Endothelial cell of umbilical vein (primary cell): ENCODE measurements at regions not wholly inside any gene's neighbourhood (a gene's known extent, or its start where the extent isn't known, plus 50 kb on each side); places are given as distances from the start of the nearest gene placed in this dataset.
A peak's percentile ranks its signal among the peaks of the same experiment; 100 is the strongest.

ENCODE experiments used
- BruUV-seq: library from RNA; stranded (reverse); fragments of 400-500 nt; replicated peaks from 2 replicates; lab custom pipeline; 2021; lab: Mats Ljungman, UMichigan
- CTCF ChIA-PET: fragments of 300-600, 350-600 bp; sonication (Branson Sonifier 250); formaldehyde crosslinking; loops from one replicate; lab custom pipeline; 2021; ENCODE audit warnings: antibody characterized with exemption, inconsistent platforms; lab: Charles Lee
- POLR2A ChIA-PET: fragments of 300-600, 350-600 bp; sonication (Branson Sonifier 250); formaldehyde crosslinking; loops from one replicate; lab custom pipeline; 2021; ENCODE audit warnings: antibody characterized with exemption, inconsistent platforms; lab: Charles Lee
- DNase-seq: peaks from one replicate; pipeline ENCODE4 v3.0.0-alpha.2; 2011; ENCODE audit warnings: low read depth, low spot score
- FAIRE-seq: peaks from 2 replicates; lab custom pipeline; 2011; peaks lifted over from hg19 to GRCh38; lab: Jason Lieb, UNC
- H2AFZ ChIP-seq: 2 replicates; pipeline ENCODE4 v1.6.0; 2012; ENCODE audit warnings: low read depth, low read length, control low read depth, inconsistent platforms
- H3K27ac ChIP-seq: 2 replicates; pipeline ENCODE4 v1.5.1; 2011; ENCODE audit warnings: low read depth, mild to moderate bottlenecking, control low read depth, low read length, moderate library complexity; ENCODE audit not compliant: insufficient read depth
- H3K27me3 ChIP-seq, 2 experiments: 2 replicates each; pipeline versions ENCODE4 v1.6.0 to v1.6.1; 2011; ENCODE audit warnings: low read length in 2 of 2, mixed read lengths in 1 of 2; ENCODE audit not compliant: control insufficient read depth in 2 of 2, insufficient read depth in 2 of 2
- H3K36me3 ChIP-seq, 2 experiments: 2 replicates in 1 of 2; 3 replicates in 1 of 2; pipeline ENCODE4 v1.5.1; 2011; ENCODE audit warnings: low read length in 2 of 2, mild to moderate bottlenecking in 1 of 2, moderate library complexity in 1 of 2; ENCODE audit not compliant: control insufficient read depth in 2 of 2, insufficient read depth in 2 of 2; ENCODE audit errors: extremely low read depth in 1 of 2
- H3K4me1 ChIP-seq: 3 replicates; pipeline ENCODE4 v1.5.1; 2011; ENCODE audit warnings: mild to moderate bottlenecking, low read length; ENCODE audit not compliant: control insufficient read depth, insufficient read depth; ENCODE audit errors: extremely low read depth
- H3K4me2 ChIP-seq: 2 replicates; pipeline ENCODE4 v1.6.1; 2011; ENCODE audit warnings: low read length, control low read depth, mixed read lengths; ENCODE audit not compliant: insufficient read depth
- H3K4me3 ChIP-seq, 3 experiments: fragments of 200-600 bp in 1 of 3; sonication (generic), shearing (Covaris generic) in 1 of 3; replicated peaks in 1 of 3; 2 replicates each; pipeline ENCODE4 v1.5.1; 2011 to 2016; ENCODE audit warnings: control low read depth in 3 of 3, low read length in 3 of 3, mild to moderate bottlenecking in 2 of 3, inconsistent platforms in 1 of 3, low read depth in 1 of 3, moderate library complexity in 1 of 3; ENCODE audit not compliant: insufficient read depth in 1 of 3
- H3K79me2 ChIP-seq: 2 replicates; pipeline ENCODE4 v1.6.0; 2012; ENCODE audit warnings: low read length, inconsistent platforms; ENCODE audit not compliant: control insufficient read depth, insufficient read depth
- H3K9ac ChIP-seq: replicated peaks from 2 replicates; pipeline ENCODE3; 2011; ENCODE audit warnings: low read length, control low read depth; ENCODE audit not compliant: insufficient read depth; ENCODE audit errors: extremely low read depth
- H3K9me1 ChIP-seq: replicated peaks from 3 replicates; pipeline ENCODE4 v1.6.0; 2011; ENCODE audit warnings: mild to moderate bottlenecking, low read length; ENCODE audit not compliant: control insufficient read depth, insufficient read depth; ENCODE audit errors: extremely low read depth
- H3K9me3 ChIP-seq: replicated peaks from 2 replicates; pipeline ENCODE4 v1.5.1; 2012; ENCODE audit warnings: low read length, inconsistent platforms; ENCODE audit not compliant: control insufficient read depth, insufficient read depth
- H4K20me1 ChIP-seq: replicated peaks from 2 replicates; pipeline ENCODE3; 2011; ENCODE audit warnings: mild to moderate bottlenecking, low read length; ENCODE audit not compliant: control insufficient read depth, insufficient read depth; ENCODE audit errors: extremely low read depth
- CTCF ChIP-seq, 2 donors: IDR thresholded peaks; 1 replicate in 1 of 2; 2 replicates in 1 of 2; pipeline ENCODE4 v1.5.1; 2011; ENCODE audit warnings: low read length in 2 of 2, mild to moderate bottlenecking in 2 of 2, moderate library complexity in 2 of 2, control low read depth in 1 of 2, inconsistent platforms in 1 of 2, low read depth in 1 of 2; ENCODE audit not compliant: insufficient read depth in 1 of 2; ENCODE audit errors: extremely low read depth in 1 of 2
- EZH2 ChIP-seq: IDR thresholded peaks from 2 replicates; pipeline ENCODE4 v1.6.1; 2012; ENCODE audit warnings: borderline replicate concordance, low read depth, mild to moderate bottlenecking, moderate library complexity, low read length, inconsistent platforms; ENCODE audit not compliant: severe bottlenecking
- FOS ChIP-seq: IDR thresholded peaks from 2 replicates; pipeline ENCODE4 v1.6.1; 2011; ENCODE audit warnings: mild to moderate bottlenecking, low read length, moderate library complexity, borderline replicate concordance; ENCODE audit not compliant: insufficient read depth
- GATA2 ChIP-seq: IDR thresholded peaks from 2 replicates; pipeline ENCODE4 v1.7.0; 2011; ENCODE audit warnings: low read depth, mild to moderate bottlenecking, moderate library complexity, mixed read lengths, low read length; ENCODE audit not compliant: insufficient read length, insufficient read depth
- JUN ChIP-seq: IDR thresholded peaks from 2 replicates; pipeline ENCODE4 v1.6.1; 2011; ENCODE audit warnings: borderline replicate concordance, low read depth; ENCODE audit not compliant: insufficient read length, insufficient read depth
- MAX ChIP-seq: IDR thresholded peaks from 2 replicates; pipeline ENCODE4 v1.6.1; 2011; ENCODE audit not compliant: insufficient read depth, insufficient read length
- MYC ChIP-seq: IDR thresholded peaks from one replicate; pipeline ENCODE4 v1.6.1; 2011; ENCODE audit warnings: mild to moderate bottlenecking, low read depth, low read length
- POLR2A ChIP-seq: IDR thresholded peaks from 2 replicates; pipeline ENCODE4 v1.6.1; 2012; ENCODE audit warnings: low read depth, mild to moderate bottlenecking, control low read depth, low read length
- POLR2AphosphoS5 ChIP-seq: IDR thresholded peaks from 2 replicates; pipeline ENCODE4 v1.6.1; 2012; ENCODE audit warnings: low read depth, mild to moderate bottlenecking, control low read depth, low read length, moderate library complexity; ENCODE audit not compliant: insufficient read depth
- dilution Hi-C: fragments of 300-500 bp; cut with MboI; formaldehyde crosslinking; loops from one replicate; pipeline ENCODE4 v1.15.0; 2019; ENCODE audit warnings: low sequenced_read_pairs; ENCODE audit not compliant: extremely low pct_ligation_motif_present
- intact Hi-C: fragments of 100-400 bp; cut with micrococcal nuclease; formaldehyde crosslinking; loops from one replicate; pipeline ENCODE4 v1.10.0; 2022

- peak overlapping the region; percentile 5 for H2AFZ ChIP-seq
These were observed 180.8 kb downstream of the CCDC71L start for GRCh38 chr7:106480161-106480579.

More at GRCh38 chr7:106480161-106480579, 180.8 kb downstream of the CCDC71L start:
- intact Hi-C loops = no loop called here
- dilution Hi-C loops = no loop called here
- H3K27ac ChIP-seq = no peak overlapping the region
- no peaks in the 10 kb centered on the region for H3K36me3 ChIP-seq
- no peaks in the 10 kb centered on the region for H3K27me3 ChIP-seq
- H3K9ac ChIP-seq = no peak overlapping the region
- no peaks in the 10 kb centered on the region for H3K9me1 ChIP-seq
- peaks cover 9% of the 10 kb centered on the region for H3K4me1 ChIP-seq
- H3K4me2 ChIP-seq = no peak overlapping the region
- POLR2A ChIA-PET = no interaction called here
- H3K9me3 ChIP-seq = no peaks in the 10 kb centered on the region
- FAIRE-seq = no peak
- no peaks in the 10 kb centered on the region for H4K20me1 ChIP-seq
- no peak overlapping the region for H3K4me3 ChIP-seq
- no peak for DNase-seq
- TF ChIP-seq EZH2 = no peak
- TF ChIP-seq POLR2A = no peak
- no peak for TF ChIP-seq POLR2AphosphoS5
- no peak for TF ChIP-seq FOS
- TF ChIP-seq CTCF (IDR thresholded peaks at IDR 0.05; ENCODE audit: extremely low read depth in 1 of 2, insufficient read depth in 1 of 2, low read depth in 1 of 2, low read length in 2 of 2) = no peak
- TF ChIP-seq MYC = no peak
- TF ChIP-seq JUN = no peak
- TF ChIP-seq GATA2 = no peak
- TF ChIP-seq MAX = no peak
- CTCF ChIA-PET = interaction anchor here (1.3 to 1.5 kb wide), 2 partner anchors 8 to 18 kb away, joined by 3 read pairs; no protein-coding TSS in a partner anchor
- no peaks in the 10 kb centered on the region for H3K79me2 ChIP-seq
- no TSS peak for BruUV-seq
